ENCODE measurements at regions not wholly inside any gene's neighbourhood (a gene's known extent, or its start where the extent isn't known, plus 50 kb on each side); places are given as distances from the start of the nearest gene placed in this dataset.

DNA sequence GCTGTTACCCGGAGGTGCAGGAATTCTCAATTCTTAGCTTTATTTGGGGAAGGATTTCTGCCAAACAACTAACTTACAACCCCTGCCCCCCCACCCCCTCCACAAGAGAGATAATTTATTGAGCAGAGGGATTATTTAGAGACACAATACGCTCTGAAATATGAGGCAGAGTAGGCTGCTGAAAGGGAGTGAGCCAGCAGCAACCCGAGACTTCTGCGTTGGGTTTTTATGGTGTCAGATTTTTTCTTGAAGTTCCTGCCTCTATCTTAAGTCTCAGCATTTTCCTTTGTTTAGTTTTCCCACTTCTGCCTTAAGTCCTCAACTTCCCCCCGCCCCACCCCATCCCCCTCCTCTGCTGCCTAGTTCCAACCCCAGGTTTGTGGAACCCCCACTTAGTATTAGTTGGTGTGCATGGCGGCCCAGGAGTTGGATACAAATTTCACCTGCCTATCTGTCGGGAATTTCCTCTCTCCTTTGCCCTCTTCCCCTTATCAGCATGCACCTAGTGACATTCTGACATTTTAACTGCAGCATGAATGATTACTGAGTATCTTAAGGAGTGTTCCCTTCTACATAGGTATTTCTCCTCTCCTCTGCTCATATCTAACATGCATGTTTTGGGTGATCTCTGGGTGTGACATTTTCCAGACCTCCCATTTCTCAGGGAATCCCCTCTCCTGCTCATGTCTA, 1635.9 kb upstream of the LRRTM1 start:
- H3K36me3 ChIP-seq (ENCODE audit: control insufficient read depth, insufficient read depth, low read length) = no peaks in the 10 kb centered on the region
- no peak overlapping the region for H3K27ac ChIP-seq (ENCODE audit: insufficient read depth, low read length)
- TF ChIP-seq EZH2 (IDR thresholded peaks at IDR 0.05; ENCODE audit: low read length, missing control alignments) = no peak
- TF ChIP-seq, protein P1, sequence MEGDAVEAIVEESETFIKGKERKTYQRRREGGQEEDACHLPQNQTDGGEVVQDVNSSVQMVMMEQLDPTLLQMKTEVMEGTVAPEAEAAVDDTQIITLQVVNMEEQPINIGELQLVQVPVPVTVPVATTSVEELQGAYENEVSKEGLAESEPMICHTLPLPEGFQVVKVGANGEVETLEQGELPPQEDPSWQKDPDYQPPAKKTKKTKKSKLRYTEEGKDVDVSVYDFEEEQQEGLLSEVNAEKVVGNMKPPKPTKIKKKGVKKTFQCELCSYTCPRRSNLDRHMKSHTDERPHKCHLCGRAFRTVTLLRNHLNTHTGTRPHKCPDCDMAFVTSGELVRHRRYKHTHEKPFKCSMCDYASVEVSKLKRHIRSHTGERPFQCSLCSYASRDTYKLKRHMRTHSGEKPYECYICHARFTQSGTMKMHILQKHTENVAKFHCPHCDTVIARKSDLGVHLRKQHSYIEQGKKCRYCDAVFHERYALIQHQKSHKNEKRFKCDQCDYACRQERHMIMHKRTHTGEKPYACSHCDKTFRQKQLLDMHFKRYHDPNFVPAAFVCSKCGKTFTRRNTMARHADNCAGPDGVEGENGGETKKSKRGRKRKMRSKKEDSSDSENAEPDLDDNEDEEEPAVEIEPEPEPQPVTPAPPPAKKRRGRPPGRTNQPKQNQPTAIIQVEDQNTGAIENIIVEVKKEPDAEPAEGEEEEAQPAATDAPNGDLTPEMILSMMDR (conservative IDR thresholded peaks at IDR 0.05 in 1 of 2, IDR thresholded peaks at IDR 0.05 in 1 of 2; ENCODE audit: low read depth in 1 of 2, low read length in 2 of 2) = no peak
- DNase-seq (ENCODE audit: low read depth in 2 of 2) = no peak
- H2AFZ ChIP-seq (ENCODE audit: low read length) = no peak overlapping the region
- no peaks in the 10 kb centered on the region for H3K9me3 ChIP-seq (ENCODE audit: control insufficient read depth, insufficient read depth, low read depth, low read length)
- no peaks in the 10 kb centered on the region for H3K4me1 ChIP-seq (ENCODE audit: control insufficient read depth, extremely low read depth, insufficient read depth, low read length)
- no peak overlapping the region for H3K4me2 ChIP-seq (ENCODE audit: extremely low read depth, insufficient read depth, low read length)
- no peaks in the 10 kb centered on the region for H3K79me2 ChIP-seq (ENCODE audit: control insufficient read depth, insufficient read depth, low read length)
- H3K9ac ChIP-seq (ENCODE audit: insufficient read depth, low read length) = no peak overlapping the region
- H3K4me3 ChIP-seq (replicated peaks in 1 of 4; ENCODE audit: control extremely low read depth in 1 of 4, insufficient read depth in 1 of 4, low read depth in 3 of 4, low read length in 4 of 4) = no peak overlapping the region
- no peaks in the 10 kb centered on the region for H3K27me3 ChIP-seq (ENCODE audit: control insufficient read depth, insufficient read depth, low read length)
- no peaks in the 10 kb centered on the region for H4K20me1 ChIP-seq (ENCODE audit: control insufficient read depth, extremely low read depth, insufficient read depth, low read length)

- H3K4me1 ChIP-seq (ENCODE audit: control insufficient read depth, extremely low read depth, insufficient read depth, low read length) = no peaks in the 10 kb centered on the region
- H3K9ac ChIP-seq (ENCODE audit: insufficient read depth, low read length) = no peak overlapping the region
- H3K27ac ChIP-seq (ENCODE audit: insufficient read depth, low read length) = no peak overlapping the region
- H2AFZ ChIP-seq (ENCODE audit: low read length) = no peak overlapping the region
- TF ChIP-seq, protein P1 (conservative IDR thresholded peaks at IDR 0.05 in 1 of 2, IDR thresholded peaks at IDR 0.05 in 1 of 2; ENCODE audit: low read depth in 1 of 2, low read length in 2 of 2) = no peak
- no peak for TF ChIP-seq EZH2 (IDR thresholded peaks at IDR 0.05; ENCODE audit: low read length, missing control alignments)
- no peak overlapping the region for H3K4me3 ChIP-seq (replicated peaks in 1 of 4; ENCODE audit: control extremely low read depth in 1 of 4, insufficient read depth in 1 of 4, low read depth in 3 of 4, low read length in 4 of 4)
- H4K20me1 ChIP-seq (ENCODE audit: control insufficient read depth, extremely low read depth, insufficient read depth, low read length) = no peaks in the 10 kb centered on the region
- H3K79me2 ChIP-seq (ENCODE audit: control insufficient read depth, insufficient read depth, low read length) = no peaks in the 10 kb centered on the region
- H3K9me3 ChIP-seq (ENCODE audit: control insufficient read depth, insufficient read depth, low read depth, low read length) = no peaks in the 10 kb centered on the region
- H3K27me3 ChIP-seq (ENCODE audit: control insufficient read depth, insufficient read depth, low read length) = no peaks in the 10 kb centered on the region
- H3K36me3 ChIP-seq (ENCODE audit: control insufficient read depth, insufficient read depth, low read length) = no peaks in the 10 kb centered on the region
- H3K4me2 ChIP-seq (ENCODE audit: extremely low read depth, insufficient read depth, low read length) = no peak overlapping the region
- no peak for DNase-seq (ENCODE audit: low read depth in 2 of 2)
Observed at GRCh38 chr2:81937944-81938343, 1633.4 kb upstream of the LRRTM1 start.

GRCh38 chr2:81903534-81903933, 1599.0 kb upstream of the LRRTM1 start:
- no peak for TF ChIP-seq EZH2 (IDR thresholded peaks at IDR 0.05; ENCODE audit: low read length, missing control alignments)
- TF ChIP-seq, protein P1 (conservative IDR thresholded peaks at IDR 0.05 in 1 of 2, IDR thresholded peaks at IDR 0.05 in 1 of 2; ENCODE audit: low read depth in 1 of 2, low read length in 2 of 2) = no peak

More at GRCh38 chr2:81903534-81903933, 1599.0 kb upstream of the LRRTM1 start:
- H3K36me3 ChIP-seq (ENCODE audit: control insufficient read depth, insufficient read depth, low read length) = no peaks in the 10 kb centered on the region
- no peak overlapping the region for H3K27ac ChIP-seq (ENCODE audit: insufficient read depth, low read length)
- no peaks in the 10 kb centered on the region for H3K27me3 ChIP-seq (ENCODE audit: control insufficient read depth, insufficient read depth, low read length)
- H3K4me1 ChIP-seq (ENCODE audit: control insufficient read depth, extremely low read depth, insufficient read depth, low read length) = no peaks in the 10 kb centered on the region
- H2AFZ ChIP-seq (ENCODE audit: low read length) = no peak overlapping the region
- H3K79me2 ChIP-seq (ENCODE audit: control insufficient read depth, insufficient read depth, low read length) = no peaks in the 10 kb centered on the region
- H4K20me1 ChIP-seq (ENCODE audit: control insufficient read depth, extremely low read depth, insufficient read depth, low read length) = no peaks in the 10 kb centered on the region
- DNase-seq (ENCODE audit: low read depth in 2 of 2) = no peak
- H3K4me3 ChIP-seq (replicated peaks in 1 of 4; ENCODE audit: control extremely low read depth in 1 of 4, insufficient read depth in 1 of 4, low read depth in 3 of 4, low read length in 4 of 4) = no peak overlapping the region
- no peak overlapping the region for H3K4me2 ChIP-seq (ENCODE audit: extremely low read depth, insufficient read depth, low read length)
- no peak overlapping the region for H3K9ac ChIP-seq (ENCODE audit: insufficient read depth, low read length)
- no peaks in the 10 kb centered on the region for H3K9me3 ChIP-seq (ENCODE audit: control insufficient read depth, insufficient read depth, low read depth, low read length)

All from fibroblast of lung (primary cell).